ENCODE measurements at regions not wholly inside any gene's neighbourhood (a gene's known extent, or its start where the extent isn't known, plus 50 kb on each side); places are given as distances from the start of the nearest gene placed in this dataset.

GRCh38 chr1:234865171-234866006, 255.4 kb upstream of the IRF2BP2 start:
- Mint-ChIP-seq H3K27ac (no peak overlapping the region), H3K27me3 (ENCODE audit: low read depth) (no peaks in the 10 kb centered on the region), H3K9me3 (no peaks in the 10 kb centered on the region), H3K36me3 (no peaks in the 10 kb centered on the region), H3K4me1 (peaks cover 34% of the 10 kb centered on the region), H3K4me3 (no peak overlapping the region)
- TF ChIP-seq, protein P1, sequence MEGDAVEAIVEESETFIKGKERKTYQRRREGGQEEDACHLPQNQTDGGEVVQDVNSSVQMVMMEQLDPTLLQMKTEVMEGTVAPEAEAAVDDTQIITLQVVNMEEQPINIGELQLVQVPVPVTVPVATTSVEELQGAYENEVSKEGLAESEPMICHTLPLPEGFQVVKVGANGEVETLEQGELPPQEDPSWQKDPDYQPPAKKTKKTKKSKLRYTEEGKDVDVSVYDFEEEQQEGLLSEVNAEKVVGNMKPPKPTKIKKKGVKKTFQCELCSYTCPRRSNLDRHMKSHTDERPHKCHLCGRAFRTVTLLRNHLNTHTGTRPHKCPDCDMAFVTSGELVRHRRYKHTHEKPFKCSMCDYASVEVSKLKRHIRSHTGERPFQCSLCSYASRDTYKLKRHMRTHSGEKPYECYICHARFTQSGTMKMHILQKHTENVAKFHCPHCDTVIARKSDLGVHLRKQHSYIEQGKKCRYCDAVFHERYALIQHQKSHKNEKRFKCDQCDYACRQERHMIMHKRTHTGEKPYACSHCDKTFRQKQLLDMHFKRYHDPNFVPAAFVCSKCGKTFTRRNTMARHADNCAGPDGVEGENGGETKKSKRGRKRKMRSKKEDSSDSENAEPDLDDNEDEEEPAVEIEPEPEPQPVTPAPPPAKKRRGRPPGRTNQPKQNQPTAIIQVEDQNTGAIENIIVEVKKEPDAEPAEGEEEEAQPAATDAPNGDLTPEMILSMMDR (IDR thresholded peaks at IDR 0.05; ENCODE audit: unreplicated experiment) = no peak
- no peak for DNase-seq (ENCODE audit: low spot score in 2 of 2, unreplicated experiment in 2 of 2)

DNA sequence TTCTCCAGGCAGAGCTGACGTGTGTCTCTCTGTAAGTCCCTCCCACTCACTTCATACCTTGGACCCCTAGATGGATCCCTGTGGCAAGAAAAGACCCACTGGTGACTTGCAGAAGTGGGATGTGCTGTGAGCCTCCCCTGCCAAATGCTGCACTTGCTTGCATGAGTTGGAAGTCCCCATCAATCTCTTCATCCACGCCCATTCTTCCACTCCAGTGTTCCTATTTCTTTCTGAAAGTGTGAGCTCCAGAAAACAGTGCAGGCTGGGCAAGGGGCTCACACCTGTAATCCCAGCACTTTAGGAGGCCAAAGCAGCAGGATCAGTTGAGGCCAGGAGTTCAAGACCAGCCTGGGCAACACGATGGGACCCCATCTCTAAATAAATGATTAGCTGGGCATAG, 254.1 kb upstream of the IRF2BP2 start:
- peaks cover 34% of the 10 kb centered on the region for H3K4me1 Mint-ChIP-seq
- TF ChIP-seq, protein P1 (IDR thresholded peaks at IDR 0.05; ENCODE audit: unreplicated experiment) = no peak

DNA sequence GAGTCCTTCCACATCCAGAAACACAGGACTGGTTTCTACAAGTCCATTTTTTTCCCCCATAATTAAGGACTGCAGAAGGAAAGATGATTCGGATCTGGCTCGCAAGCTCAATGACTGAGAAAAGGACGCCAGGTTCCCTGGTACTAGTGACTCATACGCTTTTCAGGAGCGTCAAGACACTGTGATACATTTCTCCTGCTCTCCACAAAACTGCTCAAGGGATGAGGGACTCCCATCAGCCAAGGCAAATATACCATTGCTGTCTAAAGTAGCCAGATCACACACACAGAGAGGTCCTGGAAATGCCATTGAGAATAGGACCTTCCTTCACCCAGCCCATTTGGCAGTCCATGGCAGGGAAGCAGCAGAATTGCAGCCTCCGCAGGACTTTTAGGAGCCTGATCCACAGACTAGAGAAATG, 253.6 kb upstream of the IRF2BP2 start:
- H3K36me3 Mint-ChIP-seq = no peaks in the 10 kb centered on the region
- DNase-seq (ENCODE audit: low spot score in 2 of 2, unreplicated experiment in 2 of 2) = no peak
- no peaks in the 10 kb centered on the region for H3K27me3 Mint-ChIP-seq (ENCODE audit: low read depth)
- H3K4me3 Mint-ChIP-seq = no peak overlapping the region
- peaks cover 3% of the 10 kb centered on the region for H3K9me3 Mint-ChIP-seq
- TF ChIP-seq, protein P1 (IDR thresholded peaks at IDR 0.05; ENCODE audit: unreplicated experiment) = no peak
- H3K27ac Mint-ChIP-seq = peak overlapping the region; percentile 77
- peaks cover 34% of the 10 kb centered on the region for H3K4me1 Mint-ChIP-seq

More for the DNA sequence above, 254.1 kb upstream of the IRF2BP2 start:
- Mint-ChIP-seq H3K27ac (no peak overlapping the region), H3K36me3 (no peaks in the 10 kb centered on the region), H3K27me3 (ENCODE audit: low read depth) (no peaks in the 10 kb centered on the region), H3K4me3 (no peak overlapping the region), H3K9me3 (peaks cover 3% of the 10 kb centered on the region)
- no peak for DNase-seq (ENCODE audit: low spot score in 2 of 2, unreplicated experiment in 2 of 2)

GRCh38 chr1:234862944-234863515, 253.1 kb upstream of the IRF2BP2 start:
- Mint-ChIP-seq H3K9me3 (peaks cover 3% of the 10 kb centered on the region), H3K27me3 (ENCODE audit: low read depth) (no peaks in the 10 kb centered on the region), H3K4me1 (peaks cover 34% of the 10 kb centered on the region), H3K27ac (peak overlapping the region; percentile 77), H3K36me3 (no peaks in the 10 kb centered on the region), H3K4me3 (peak overlapping the region; percentile 18)
- TF ChIP-seq, protein P1 (IDR thresholded peaks at IDR 0.05; ENCODE audit: unreplicated experiment) = no peak
- DNase-seq (ENCODE audit: low spot score in 2 of 2, unreplicated experiment in 2 of 2) = peak; percentile 28 to 57

DNA sequence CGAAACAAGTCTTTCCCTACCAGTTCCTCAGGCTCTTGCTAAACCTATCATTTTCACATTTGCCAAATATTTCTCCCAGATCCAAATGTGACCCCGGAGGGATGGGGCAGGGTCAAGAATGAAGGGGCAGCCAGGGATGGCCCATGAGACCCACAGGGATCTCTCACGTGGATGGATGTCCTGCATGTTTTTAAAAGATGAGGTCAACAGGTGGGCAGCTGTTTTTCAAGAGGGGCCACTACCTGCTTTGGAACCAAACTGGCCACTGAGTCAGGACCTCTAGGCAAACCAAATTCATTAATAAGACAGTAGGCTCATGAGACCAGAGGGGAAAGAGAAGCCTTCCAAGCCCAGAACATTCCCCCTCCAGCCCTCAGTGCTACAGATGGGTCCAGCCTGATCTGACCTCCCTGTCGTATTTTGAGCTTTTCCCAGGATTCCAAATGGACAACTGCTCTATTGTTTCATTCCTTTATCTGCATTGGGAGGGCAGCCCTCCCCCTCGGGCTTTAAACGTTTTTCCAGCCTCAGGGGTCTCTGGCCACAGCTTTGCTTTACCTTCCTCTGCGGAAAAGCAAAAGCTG, 252.5 kb upstream of the IRF2BP2 start:
- TF ChIP-seq, protein P1 (IDR thresholded peaks at IDR 0.05; ENCODE audit: unreplicated experiment) = no peak
- no peak for DNase-seq (ENCODE audit: low spot score in 2 of 2, unreplicated experiment in 2 of 2)
- no peaks in the 10 kb centered on the region for H3K36me3 Mint-ChIP-seq
- H3K9me3 Mint-ChIP-seq = peaks cover 3% of the 10 kb centered on the region
- peak overlapping the region; percentile 18 for H3K4me3 Mint-ChIP-seq
- peaks cover 33% of the 10 kb centered on the region for H3K4me1 Mint-ChIP-seq
- H3K27ac Mint-ChIP-seq = peak overlapping the region; percentile 77
- no peaks in the 10 kb centered on the region for H3K27me3 Mint-ChIP-seq (ENCODE audit: low read depth)
